Testis (tissue), 2 donors: ENCODE measurements at regions not wholly inside any gene's neighbourhood (a gene's known extent, or its start where the extent isn't known, plus 50 kb on each side); places are given as distances from the start of the nearest gene placed in this dataset.
"Not testable (repeated sequence)": the region's sequence is repeated elsewhere in the genome, so short reads cannot be mapped to it uniquely, and the experiment has no call there.

Source experiments
- DNase-seq: peaks from one replicate; pipeline ENCODE4 v3.0.0-alpha.2; 2019
- H3K27ac ChIP-seq, 2 donors: fragments of 200-600 bp; sonication (generic); one replicate each; pipeline ENCODE4 v1.5.1; 2019
- H3K27me3 ChIP-seq: fragments of 200-600 bp; sonication (generic); one replicate; pipeline ENCODE4 v1.5.1; 2019
- H3K36me3 ChIP-seq: fragments of 200-600 bp; sonication (generic); one replicate; pipeline ENCODE4 v1.5.1; 2017; ENCODE audit warnings: low read depth; ENCODE audit errors: missing control alignments
- H3K4me1 ChIP-seq: fragments of 200-600 bp; sonication (generic); one replicate; pipeline ENCODE4 v1.5.1; 2019
- H3K4me3 ChIP-seq, 2 donors: fragments of 200-600 bp; sonication (generic); one replicate each; pipeline ENCODE4 v1.5.1; 2017 to 2019
- H3K9me3 ChIP-seq: fragments of 200-600 bp; sonication (generic); one replicate; pipeline ENCODE4 v1.5.1; 2017
- CTCF ChIP-seq, 3 experiments: fragments of 450-650 bp in 2 of 3; fragments of 200-600 bp in 1 of 3; sonication (generic) in 1 of 3; IDR thresholded peaks; one replicate each; pipeline ENCODE4 v1.5.1; 2016 to 2019; ENCODE audit warnings: antibody characterized with exemption in 3 of 3, mild to moderate bottlenecking in 2 of 3, moderate library complexity in 1 of 3
- POLR2A ChIP-seq: fragments of 450-650 bp; IDR thresholded peaks from one replicate; pipeline ENCODE4 v1.6.1; 2017; ENCODE audit warnings: antibody characterized with exemption, mild to moderate bottlenecking, moderate library complexity
- WGBS, 2 donors: methylation state at CpG; one replicate each; pipeline ENCODE4 v1.1.5; 2018; 5-methylcytosine and 5-hydroxymethylcytosine counted together
- intact Hi-C: fragments of 100-400 bp; cut with DNase I; formaldehyde crosslinking; loops from one replicate; pipeline ENCODE4 v1.15.1; 2023; ENCODE audit warnings: low total_unique reads

- H3K27ac ChIP-seq: no peak overlapping the region
- no peaks in the 10 kb centered on the region for H3K9me3 ChIP-seq
- intact Hi-C loops: no loop called here
- DNase-seq: no peak
- WGBS, 2 donors: 74 to 77% methylated on average over 3 of the region's 3 CpGs
- no peak for TF ChIP-seq POLR2A
- TF ChIP-seq CTCF (IDR thresholded peaks at IDR 0.05): no peak
- H3K4me3 ChIP-seq: no peak overlapping the region
- H3K27me3 ChIP-seq: no peaks in the 10 kb centered on the region
- no peaks in the 10 kb centered on the region for H3K4me1 ChIP-seq
- no peaks in the 10 kb centered on the region for H3K36me3 ChIP-seq
These were observed 94.3 kb upstream of the MYO3A start for GRCh38 chr10:25839683-25840082.

- H3K9me3 ChIP-seq, H3K27ac ChIP-seq, H3K4me3 ChIP-seq, intact Hi-C loops, H3K36me3 ChIP-seq, H3K27me3 ChIP-seq, H3K4me1 ChIP-seq, DNase-seq: not testable (repeated sequence)
- 97 to 98% methylated on average over 3 of the region's 3 CpGs for WGBS, 2 donors
These were observed 93.2 kb upstream of the MYO3A start for GRCh38 chr10:25840875-25841274.

GRCh38 chr10:25842146-25842545, 91.9 kb upstream of the MYO3A start:
- H3K4me3 ChIP-seq: no peak overlapping the region
- TF ChIP-seq CTCF (IDR thresholded peaks at IDR 0.05): no peak
- TF ChIP-seq POLR2A: no peak
- H3K36me3 ChIP-seq: no peaks in the 10 kb centered on the region
- no peaks in the 10 kb centered on the region for H3K9me3 ChIP-seq
- no peak overlapping the region for H3K27ac ChIP-seq
- H3K27me3 ChIP-seq: no peaks in the 10 kb centered on the region
- H3K4me1 ChIP-seq: no peaks in the 10 kb centered on the region
- no peak for DNase-seq
- intact Hi-C loops: no loop called here
- 75 to 82% methylated on average over 6 of the region's 6 CpGs for WGBS, 2 donors

- Histone ChIP-seq H3K36me3 (no peaks in the 10 kb centered on the region), H3K27me3 (no peaks in the 10 kb centered on the region), H3K27ac (no peak overlapping the region), H3K9me3 (no peaks in the 10 kb centered on the region), H3K4me1 (no peaks in the 10 kb centered on the region), H3K4me3 (no peak overlapping the region)
- 37 to 43% methylated on average over 10 of the region's 10 CpGs for WGBS, 2 donors
- intact Hi-C loops: no loop called here
- TF ChIP-seq CTCF (IDR thresholded peaks at IDR 0.05) (no peak), POLR2A (no peak)
- DNase-seq: no peak
These were observed 90.4 kb upstream of the MYO3A start for GRCh38 chr10:25843551-25844170.

- DNase-seq, H3K27me3 ChIP-seq, H3K36me3 ChIP-seq, intact Hi-C loops, H3K4me3 ChIP-seq, H3K4me1 ChIP-seq, H3K9me3 ChIP-seq, H3K27ac ChIP-seq: not testable (repeated sequence)
- WGBS, 2 donors: 83 to 98% methylated on average over 2 of the region's 2 CpGs
These were observed 89.3 kb upstream of the MYO3A start for GRCh38 chr10:25844716-25845115.

GRCh38 chr10:25849268-25849667, 84.8 kb upstream of the MYO3A start:
- WGBS, 2 donors: 84 to 91% methylated on average over 3 of the region's 3 CpGs

More at GRCh38 chr10:25849268-25849667, 84.8 kb upstream of the MYO3A start:
- no peak for DNase-seq
- H3K4me3 ChIP-seq: no peak overlapping the region
- H3K27ac ChIP-seq: no peak overlapping the region
- TF ChIP-seq CTCF (IDR thresholded peaks at IDR 0.05) (no peak), POLR2A (no peak)
- no peaks in the 10 kb centered on the region for H3K4me1 ChIP-seq
- no peaks in the 10 kb centered on the region for H3K36me3 ChIP-seq
- no peaks in the 10 kb centered on the region for H3K27me3 ChIP-seq
- intact Hi-C loops: no loop called here
- H3K9me3 ChIP-seq: no peaks in the 10 kb centered on the region
